HT-29 (cell line): ENCODE measurements at regions not wholly inside any gene's neighbourhood (a gene's known extent, or its start where the extent isn't known, plus 50 kb on each side); places are given as distances from the start of the nearest gene placed in this dataset.
"Not testable (repeated sequence)": the region's sequence is repeated elsewhere in the genome, so short reads cannot be mapped to it uniquely, and the experiment has no call there.

Experiments
- DNase-seq: peaks from one replicate; pipeline ENCODE4 v3.0.0-alpha.2; 2015; ENCODE audit warnings: low spot score

- DNase-seq: no peak
Observed at GRCh38 chr10:130509881-130510689, 373.9 kb downstream of the GLRX3 start.

GRCh38 chr10:130510755-130511154, 374.6 kb downstream of the GLRX3 start:
- no peak for DNase-seq

GRCh38 chr10:130511766-130512165, 375.6 kb downstream of the GLRX3 start:
- no peak for DNase-seq

GRCh38 chr10:130512936-130513335, 376.7 kb downstream of the GLRX3 start:
- no peak for DNase-seq

GRCh38 chr10:130513686-130514476, 377.7 kb downstream of the GLRX3 start:
- no peak for DNase-seq

GRCh38 chr10:130515670-130516069, 379.5 kb downstream of the GLRX3 start:
- no peak for DNase-seq

- DNase-seq: no peak
Observed at GRCh38 chr10:130516141-130516735, 380.0 kb downstream of the GLRX3 start.

GRCh38 chr10:130518921-130519320, 382.7 kb downstream of the GLRX3 start:
- DNase-seq: not testable (repeated sequence)

GRCh38 chr10:130519791-130520190, 383.6 kb downstream of the GLRX3 start:
- no peak for DNase-seq

GRCh38 chr10:130531312-130531711, 395.1 kb downstream of the GLRX3 start:
- no peak for DNase-seq

- no peak for DNase-seq
Observed at GRCh38 chr10:130541090-130541489, 404.9 kb downstream of the GLRX3 start.

GRCh38 chr10:130542761-130543160, 406.6 kb downstream of the GLRX3 start:
- DNase-seq: no peak

GRCh38 chr10:130543794-130544193, 407.6 kb downstream of the GLRX3 start:
- no peak for DNase-seq

- DNase-seq: no peak
Observed at GRCh38 chr10:130545122-130545521, 408.9 kb downstream of the GLRX3 start.

GRCh38 chr10:130545697-130546096, 409.5 kb downstream of the GLRX3 start:
- DNase-seq: no peak

- DNase-seq: no peak
Observed at GRCh38 chr10:130546841-130547240, 410.6 kb downstream of the GLRX3 start.

- DNase-seq: peak; percentile 22
Observed at GRCh38 chr10:130547368-130547767, 411.2 kb downstream of the GLRX3 start.

- DNase-seq: no peak
Observed at GRCh38 chr10:130550952-130551674, 414.9 kb downstream of the GLRX3 start.

- no peak for DNase-seq
Observed at GRCh38 chr10:130551676-130552075, 415.5 kb downstream of the GLRX3 start.

- no peak for DNase-seq
Observed at GRCh38 chr10:130553826-130554225, 417.6 kb downstream of the GLRX3 start.

- no peak for DNase-seq
Observed at GRCh38 chr10:130554701-130555410, 418.7 kb downstream of the GLRX3 start.
